Kidney (tissue), 13 donors: ENCODE measurements at regions not wholly inside any gene's neighbourhood (a gene's known extent, or its start where the extent isn't known, plus 50 kb on each side); places are given as distances from the start of the nearest gene placed in this dataset.

Experiments used
- DNase-seq, 5 donors: peaks; one replicate each; pipeline ENCODE4 v3.0.0-alpha.2; 2013 to 2020
- FAIRE-seq: peaks from 2 replicates; lab custom pipeline; 2012; peaks lifted over from hg19 to GRCh38; lab: Jason Lieb, UNC
- H3K27ac ChIP-seq, 2 donors: one replicate each; pipeline ENCODE4 v1.7.0; 2013; ENCODE audit warnings: low read depth in 2 of 2, low read length in 2 of 2, inconsistent platforms in 1 of 2
- H3K27me3 ChIP-seq: one replicate; pipeline ENCODE4 v1.7.1; 2013; ENCODE audit warnings: low read length, inconsistent platforms; ENCODE audit not compliant: control insufficient read depth, insufficient read depth
- H3K36me3 ChIP-seq, 3 donors: one replicate each; pipeline versions ENCODE4 v1.7.0 to v1.7.1; 2013; ENCODE audit warnings: low read length in 3 of 3, control low read depth in 1 of 3, inconsistent platforms in 1 of 3; ENCODE audit not compliant: insufficient read depth in 3 of 3, control insufficient read depth in 2 of 3
- H3K4me1 ChIP-seq, 3 donors: one replicate each; pipeline versions ENCODE4 v1.7.0 to v1.7.1; 2013; ENCODE audit warnings: low read length in 3 of 3, inconsistent platforms in 1 of 3, low read depth in 1 of 3; ENCODE audit not compliant: control insufficient read depth in 2 of 3, insufficient read depth in 2 of 3
- H3K4me3 ChIP-seq, 3 donors: one replicate each; pipeline versions ENCODE4 v1.7.0 to v1.8.1; 2013; ENCODE audit warnings: low read length in 3 of 3, control low read depth in 1 of 3, inconsistent platforms in 1 of 3
- H3K9ac ChIP-seq, 3 donors: one replicate each; pipeline versions ENCODE4 v1.7.0 to v1.7.1; 2013; ENCODE audit warnings: low read length in 3 of 3, control low read depth in 1 of 3, inconsistent platforms in 1 of 3
- H3K9me3 ChIP-seq, 3 donors: one replicate each; pipeline versions ENCODE4 v1.7.0 to v1.7.1; 2013; ENCODE audit warnings: low read length in 3 of 3, control low read depth in 1 of 3, inconsistent platforms in 1 of 3; ENCODE audit not compliant: control insufficient read depth in 2 of 3, insufficient read depth in 1 of 3
- CTCF ChIP-seq: IDR thresholded peaks from 3 replicates; pipeline ENCODE4 v1.5.1; 2012; ENCODE audit warnings: mild to moderate bottlenecking, moderate library complexity, borderline replicate concordance; ENCODE audit not compliant: insufficient read depth; ENCODE audit errors: extremely low read depth
- intact Hi-C: fragments of 100-400 bp; cut with DNase I; formaldehyde crosslinking; loops from one replicate; pipeline ENCODE4 v1.11.1; 2022
- donor health status: control.
- donor health status: control.
- donor health status: control.
- donor health status: control.
- donor health status: control.
- donor health status: DM: yes; HTN: yes; CAD: no.
- donor health status: Normal renal cell carcinoma (clear cell type).

- DNase-seq (no peak), FAIRE-seq (no peak)
- Histone ChIP-seq H3K4me3 (no peak overlapping the region), H3K36me3 (peaks cover 0 to 5% (median 0%) of the 10 kb centered on the region in 3 donors), H3K4me1 (peaks cover 0 to 3% (median 2%) of the 10 kb centered on the region in 3 donors), H3K9me3 (peaks cover 0 to 4% (median 0%) of the 10 kb centered on the region in 3 donors), H3K9ac (no peak overlapping the region), H3K27me3 (no peaks in the 10 kb centered on the region), H3K27ac (no peak overlapping the region)
- TF ChIP-seq CTCF = no peak
- intact Hi-C loops = no loop called here
Measured at GRCh38 chr2:236711440-236711839, 141.8 kb downstream of the ACKR3 start.

GRCh38 chr2:236712304-236712703 lies 142.7 kb downstream of the ACKR3 start:
- Histone ChIP-seq H3K4me3 (no peak overlapping the region), H3K4me1 (no peaks in the 10 kb centered on the region), H3K9me3 (no peaks in the 10 kb centered on the region), H3K9ac (no peak overlapping the region), H3K27ac (no peak overlapping the region), H3K27me3 (no peaks in the 10 kb centered on the region), H3K36me3 (no peaks in the 10 kb centered on the region)
- no peak for TF ChIP-seq CTCF
- DNase-seq = no peak
- intact Hi-C loops = no loop called here
- FAIRE-seq = no peak

GRCh38 chr2:236712961-236713673 lies 143.5 kb downstream of the ACKR3 start:
- FAIRE-seq = no peak
- no peaks in the 10 kb centered on the region for H3K36me3 ChIP-seq
- no peak overlapping the region for H3K27ac ChIP-seq
- no peak for TF ChIP-seq CTCF
- H3K4me3 ChIP-seq = no peak overlapping the region
- intact Hi-C loops = no loop called here
- no peak for DNase-seq
- H3K9ac ChIP-seq = no peak overlapping the region
- H3K9me3 ChIP-seq = no peaks in the 10 kb centered on the region
- no peaks in the 10 kb centered on the region for H3K27me3 ChIP-seq
- no peaks in the 10 kb centered on the region for H3K4me1 ChIP-seq
